ENCODE measurements at regions not wholly inside any gene's neighbourhood (a gene's known extent, or its start where the extent isn't known, plus 50 kb on each side); places are given as distances from the start of the nearest gene placed in this dataset.

- Histone ChIP-seq H3K36me3 (ENCODE audit: control insufficient read depth, low read depth, low read length) (no peaks in the 10 kb centered on the region), H3K9ac (ENCODE audit: low read length) (no peak overlapping the region), H3K27ac (ENCODE audit: low read length) (no peak overlapping the region), H3K4me1 (ENCODE audit: control insufficient read depth, low read depth, low read length) (no peaks in the 10 kb centered on the region), H3K27me3 (ENCODE audit: control insufficient read depth, insufficient read depth, low read length) (no peaks in the 10 kb centered on the region), H3K4me3 (ENCODE audit: low read length) (no peak overlapping the region), H3K9me3 (ENCODE audit: control insufficient read depth, low read depth, low read length) (no peaks in the 10 kb centered on the region)
Measured at GRCh38 chr3:113070681-113071113, 79.9 kb downstream of the GTPBP8 start.

GRCh38 chr3:113075588-113075987 lies 84.8 kb downstream of the GTPBP8 start:
- Histone ChIP-seq H3K27ac (ENCODE audit: low read length) (no peak overlapping the region), H3K9ac (ENCODE audit: low read length) (no peak overlapping the region), H3K27me3 (ENCODE audit: control insufficient read depth, insufficient read depth, low read length) (no peaks in the 10 kb centered on the region), H3K4me3 (ENCODE audit: low read length) (no peak overlapping the region), H3K9me3 (ENCODE audit: control insufficient read depth, low read depth, low read length) (no peaks in the 10 kb centered on the region), H3K4me1 (ENCODE audit: control insufficient read depth, low read depth, low read length) (peaks cover 12% of the 10 kb centered on the region), H3K36me3 (ENCODE audit: control insufficient read depth, low read depth, low read length) (no peaks in the 10 kb centered on the region)

- no peaks in the 10 kb centered on the region for H3K27me3 ChIP-seq (ENCODE audit: control insufficient read depth, insufficient read depth, low read length)
- no peaks in the 10 kb centered on the region for H3K9me3 ChIP-seq (ENCODE audit: control insufficient read depth, low read depth, low read length)
- no peak overlapping the region for H3K4me3 ChIP-seq (ENCODE audit: low read length)
- no peak overlapping the region for H3K9ac ChIP-seq (ENCODE audit: low read length)
- H3K27ac ChIP-seq (ENCODE audit: low read length): no peak overlapping the region
- peaks cover 12% of the 10 kb centered on the region for H3K4me1 ChIP-seq (ENCODE audit: control insufficient read depth, low read depth, low read length)
- no peaks in the 10 kb centered on the region for H3K36me3 ChIP-seq (ENCODE audit: control insufficient read depth, low read depth, low read length)
Measured at GRCh38 chr3:113079218-113079961, 88.6 kb downstream of the GTPBP8 start.

GRCh38 chr3:113084777-113085176 lies 94.0 kb downstream of the GTPBP8 start:
- Histone ChIP-seq H3K9ac (ENCODE audit: low read length) (no peak overlapping the region), H3K36me3 (ENCODE audit: control insufficient read depth, low read depth, low read length) (no peaks in the 10 kb centered on the region), H3K27ac (ENCODE audit: low read length) (no peak overlapping the region), H3K4me1 (ENCODE audit: control insufficient read depth, low read depth, low read length) (peaks cover 21% of the 10 kb centered on the region), H3K4me3 (ENCODE audit: low read length) (no peak overlapping the region), H3K9me3 (ENCODE audit: control insufficient read depth, low read depth, low read length) (no peaks in the 10 kb centered on the region), H3K27me3 (ENCODE audit: control insufficient read depth, insufficient read depth, low read length) (no peaks in the 10 kb centered on the region)

- Histone ChIP-seq H3K4me1 (ENCODE audit: control insufficient read depth, low read depth, low read length) (peaks cover 17% of the 10 kb centered on the region), H3K27ac (ENCODE audit: low read length) (peak overlapping the region; percentile 31), H3K4me3 (ENCODE audit: low read length) (no peak overlapping the region), H3K9me3 (ENCODE audit: control insufficient read depth, low read depth, low read length) (no peaks in the 10 kb centered on the region), H3K9ac (ENCODE audit: low read length) (peak overlapping the region; percentile 31), H3K27me3 (ENCODE audit: control insufficient read depth, insufficient read depth, low read length) (no peaks in the 10 kb centered on the region), H3K36me3 (ENCODE audit: control insufficient read depth, low read depth, low read length) (no peaks in the 10 kb centered on the region)
Measured at GRCh38 chr3:113086560-113087461, 96.0 kb downstream of the GTPBP8 start.

GRCh38 chr3:113088616-113089015 lies 97.8 kb downstream of the GTPBP8 start:
- Histone ChIP-seq H3K9me3 (ENCODE audit: control insufficient read depth, low read depth, low read length) (no peaks in the 10 kb centered on the region), H3K4me1 (ENCODE audit: control insufficient read depth, low read depth, low read length) (peaks cover 17% of the 10 kb centered on the region), H3K27me3 (ENCODE audit: control insufficient read depth, insufficient read depth, low read length) (no peaks in the 10 kb centered on the region), H3K27ac (ENCODE audit: low read length) (no peak overlapping the region), H3K4me3 (ENCODE audit: low read length) (no peak overlapping the region), H3K36me3 (ENCODE audit: control insufficient read depth, low read depth, low read length) (no peaks in the 10 kb centered on the region), H3K9ac (ENCODE audit: low read length) (no peak overlapping the region)

- Histone ChIP-seq H3K27me3 (ENCODE audit: control insufficient read depth, insufficient read depth, low read length) (no peaks in the 10 kb centered on the region), H3K27ac (ENCODE audit: low read length) (no peak overlapping the region), H3K9me3 (ENCODE audit: control insufficient read depth, low read depth, low read length) (no peaks in the 10 kb centered on the region), H3K9ac (ENCODE audit: low read length) (no peak overlapping the region), H3K36me3 (ENCODE audit: control insufficient read depth, low read depth, low read length) (no peaks in the 10 kb centered on the region), H3K4me1 (ENCODE audit: control insufficient read depth, low read depth, low read length) (peaks cover 30% of the 10 kb centered on the region), H3K4me3 (ENCODE audit: low read length) (no peak overlapping the region)
Measured at GRCh38 chr3:113091417-113091816, 100.6 kb downstream of the GTPBP8 start.

GRCh38 chr3:113092746-113093145 lies 102.0 kb downstream of the GTPBP8 start:
- no peaks in the 10 kb centered on the region for H3K27me3 ChIP-seq (ENCODE audit: control insufficient read depth, insufficient read depth, low read length)
- H3K9me3 ChIP-seq (ENCODE audit: control insufficient read depth, low read depth, low read length): no peaks in the 10 kb centered on the region
- no peaks in the 10 kb centered on the region for H3K36me3 ChIP-seq (ENCODE audit: control insufficient read depth, low read depth, low read length)
- no peak overlapping the region for H3K9ac ChIP-seq (ENCODE audit: low read length)
- H3K4me1 ChIP-seq (ENCODE audit: control insufficient read depth, low read depth, low read length): peaks cover 21% of the 10 kb centered on the region
- no peak overlapping the region for H3K4me3 ChIP-seq (ENCODE audit: low read length)
- no peak overlapping the region for H3K27ac ChIP-seq (ENCODE audit: low read length)

GRCh38 chr3:113094337-113095221 lies 103.8 kb downstream of the GTPBP8 start:
- Histone ChIP-seq H3K9me3 (ENCODE audit: control insufficient read depth, low read depth, low read length) (no peaks in the 10 kb centered on the region), H3K27ac (ENCODE audit: low read length) (no peak overlapping the region), H3K4me3 (ENCODE audit: low read length) (no peak overlapping the region), H3K36me3 (ENCODE audit: control insufficient read depth, low read depth, low read length) (no peaks in the 10 kb centered on the region), H3K4me1 (ENCODE audit: control insufficient read depth, low read depth, low read length) (peaks cover 21% of the 10 kb centered on the region), H3K27me3 (ENCODE audit: control insufficient read depth, insufficient read depth, low read length) (no peaks in the 10 kb centered on the region), H3K9ac (ENCODE audit: low read length) (no peak overlapping the region)

GRCh38 chr3:113096188-113096892 lies 105.6 kb downstream of the GTPBP8 start:
- H3K9me3 ChIP-seq (ENCODE audit: control insufficient read depth, low read depth, low read length): no peaks in the 10 kb centered on the region
- H3K27me3 ChIP-seq (ENCODE audit: control insufficient read depth, insufficient read depth, low read length): no peaks in the 10 kb centered on the region
- H3K4me3 ChIP-seq (ENCODE audit: low read length): no peak overlapping the region
- peaks cover 21% of the 10 kb centered on the region for H3K4me1 ChIP-seq (ENCODE audit: control insufficient read depth, low read depth, low read length)
- no peak overlapping the region for H3K27ac ChIP-seq (ENCODE audit: low read length)
- H3K36me3 ChIP-seq (ENCODE audit: control insufficient read depth, low read depth, low read length): no peaks in the 10 kb centered on the region
- no peak overlapping the region for H3K9ac ChIP-seq (ENCODE audit: low read length)
